ENCODE measurements at regions not wholly inside any gene's neighbourhood (a gene's known extent, or its start where the extent isn't known, plus 50 kb on each side); places are given as distances from the start of the nearest gene placed in this dataset.

GRCh38 chr22:44402196-44403111 is 89.7 kb upstream of the SHISAL1 start:
- TF ChIP-seq CTCF (IDR thresholded peaks at IDR 0.05) (no peak), POLR2A (IDR thresholded peaks at IDR 0.05) (no peak)
